Endothelial cell of umbilical vein (primary cell): ENCODE measurements at regions not wholly inside any gene's neighbourhood (a gene's known extent, or its start where the extent isn't known, plus 50 kb on each side); places are given as distances from the start of the nearest gene placed in this dataset.

Experiments
- CTCF ChIP-seq, 2 donors: IDR thresholded peaks; 1 replicate in 1 of 2; 2 replicates in 1 of 2; pipeline ENCODE4 v1.5.1; 2011; ENCODE audit warnings: low read length in 2 of 2, mild to moderate bottlenecking in 2 of 2, moderate library complexity in 2 of 2, control low read depth in 1 of 2, inconsistent platforms in 1 of 2, low read depth in 1 of 2; ENCODE audit not compliant: insufficient read depth in 1 of 2; ENCODE audit errors: extremely low read depth in 1 of 2
- EZH2 ChIP-seq: IDR thresholded peaks from 2 replicates; pipeline ENCODE4 v1.6.1; 2012; ENCODE audit warnings: borderline replicate concordance, low read depth, mild to moderate bottlenecking, moderate library complexity, low read length, inconsistent platforms; ENCODE audit not compliant: severe bottlenecking
- MAX ChIP-seq: IDR thresholded peaks from 2 replicates; pipeline ENCODE4 v1.6.1; 2011; ENCODE audit not compliant: insufficient read depth, insufficient read length
- MYC ChIP-seq: IDR thresholded peaks from one replicate; pipeline ENCODE4 v1.6.1; 2011; ENCODE audit warnings: mild to moderate bottlenecking, low read depth, low read length
- POLR2A ChIP-seq: IDR thresholded peaks from 2 replicates; pipeline ENCODE4 v1.6.1; 2012; ENCODE audit warnings: low read depth, mild to moderate bottlenecking, control low read depth, low read length
- POLR2AphosphoS5 ChIP-seq: IDR thresholded peaks from 2 replicates; pipeline ENCODE4 v1.6.1; 2012; ENCODE audit warnings: low read depth, mild to moderate bottlenecking, control low read depth, low read length, moderate library complexity; ENCODE audit not compliant: insufficient read depth

- TF ChIP-seq CTCF (IDR thresholded peaks at IDR 0.05; ENCODE audit: extremely low read depth in 1 of 2, insufficient read depth in 1 of 2, low read depth in 1 of 2, low read length in 2 of 2) (no peak), POLR2AphosphoS5 (no peak), EZH2 (no peak), MYC (no peak), MAX (no peak), POLR2A (no peak)
These were observed 63.3 kb upstream of the KCNJ16 start for GRCh38 chr17:70011750-70012149.
